H1 (cell line): ENCODE measurements at regions not wholly inside any gene's neighbourhood (a gene's known extent, or its start where the extent isn't known, plus 50 kb on each side); places are given as distances from the start of the nearest gene placed in this dataset.

Source experiments
- CTCF ChIA-PET: fragments of 300-600 bp; sonication (Branson Sonifier 250); formaldehyde crosslinking; loops from one replicate; lab custom pipeline; 2021; ENCODE audit not compliant: partially characterized antibody; lab: Charles Lee
- POLR2A ChIA-PET: fragments of 300-600 bp; sonication (Branson Sonifier 250); formaldehyde crosslinking; loops from one replicate; lab custom pipeline; 2021; ENCODE audit warnings: inconsistent platforms; ENCODE audit not compliant: partially characterized antibody; lab: Charles Lee
- DNase-seq, 2 experiments: peaks; one replicate each; pipeline versions ENCODE4 v3.0.0 to v3.0.0-alpha.2; 2010 to 2022; ENCODE audit warnings: low spot score in 2 of 2, low read depth in 1 of 2, mixed read lengths in 1 of 2
- FAIRE-seq: peaks from 2 replicates; lab custom pipeline; 2011; peaks lifted over from hg19 to GRCh38; lab: Jason Lieb, UNC
- H2AFZ ChIP-seq: 2 replicates; pipeline ENCODE4 v1.8.1; 2012; ENCODE audit warnings: low read length, inconsistent platforms
- H2AK5ac ChIP-seq: 2 replicates; pipeline ENCODE4 v1.6.1; 2013; ENCODE audit warnings: low read depth, low read length
- H2BK120ac ChIP-seq: replicated peaks from 2 replicates; pipeline ENCODE3; 2013; ENCODE audit warnings: low read depth, low read length, inconsistent platforms
- H2BK12ac ChIP-seq: 2 replicates; pipeline ENCODE4 v1.6.1; 2013; ENCODE audit warnings: low read depth, low read length
- H2BK15ac ChIP-seq: 2 replicates; pipeline ENCODE4 v1.6.1; 2013; ENCODE audit warnings: low read length
- H2BK20ac ChIP-seq: 2 replicates; pipeline ENCODE4 v1.6.1; 2013; ENCODE audit warnings: low read length
- H2BK5ac ChIP-seq: 2 replicates; pipeline ENCODE4 v1.6.1; 2013; ENCODE audit warnings: low read depth, low read length
- H3K14ac ChIP-seq: 2 replicates; pipeline ENCODE4 v1.6.1; 2013; ENCODE audit warnings: inconsistent platforms; ENCODE audit not compliant: insufficient read length
- H3K18ac ChIP-seq: 2 replicates; pipeline ENCODE4 v1.6.1; 2013; ENCODE audit warnings: low read length; ENCODE audit errors: extremely low read depth
- H3K23ac ChIP-seq: 2 replicates; pipeline ENCODE4 v1.6.1; 2013; ENCODE audit warnings: inconsistent platforms; ENCODE audit not compliant: insufficient read length
- H3K23me2 ChIP-seq: 2 replicates; pipeline ENCODE4 v1.6.1; 2013; ENCODE audit warnings: low read depth, low read length
- H3K27ac ChIP-seq: 2 replicates; pipeline ENCODE4 v1.6.1; 2011; ENCODE audit warnings: low read depth, low read length, inconsistent platforms
- H3K27me3 ChIP-seq, 4 experiments: replicated peaks in 1 of 4; 1 replicate in 1 of 4; 2 replicates in 3 of 4; pipeline versions ENCODE4 v1.6.1 to v1.8.1; 2011 to 2013; ENCODE audit warnings: low read length in 3 of 4, mild to moderate bottlenecking in 3 of 4, inconsistent platforms in 2 of 4, mixed read lengths in 2 of 4, moderate library complexity in 1 of 4; ENCODE audit not compliant: control insufficient read depth in 3 of 4, insufficient read depth in 3 of 4; ENCODE audit errors: extremely low read depth in 1 of 4
- H3K36me3 ChIP-seq, 4 experiments: 2 replicates each; pipeline versions ENCODE4 v1.6.1 to v1.8.1; 2011 to 2013; ENCODE audit warnings: mild to moderate bottlenecking in 4 of 4, low read length in 3 of 4, moderate library complexity in 2 of 4, control low read depth in 1 of 4, inconsistent platforms in 1 of 4; ENCODE audit not compliant: insufficient read depth in 4 of 4, control insufficient read depth in 2 of 4
- H3K4ac ChIP-seq: replicated peaks from 2 replicates; pipeline ENCODE3; 2013; ENCODE audit warnings: low read length, low read depth, mixed read lengths, inconsistent platforms; ENCODE audit not compliant: insufficient read length
- H3K4me1 ChIP-seq, 4 experiments: replicated peaks in 1 of 4; 1 replicate in 1 of 4; 2 replicates in 3 of 4; pipeline versions ENCODE4 v1.6.1 to v1.8.1; 2011 to 2013; ENCODE audit warnings: low read length in 3 of 4, inconsistent platforms in 2 of 4, mixed read lengths in 1 of 4; ENCODE audit not compliant: insufficient read depth in 4 of 4, control insufficient read depth in 3 of 4
- H3K4me2 ChIP-seq, 2 experiments: 2 replicates each; pipeline versions ENCODE4 v1.6.1 to v1.8.1; 2011 to 2013; ENCODE audit warnings: low read depth in 2 of 2, low read length in 2 of 2, control low read depth in 1 of 2, inconsistent platforms in 1 of 2, mild to moderate bottlenecking in 1 of 2; ENCODE audit not compliant: insufficient read depth in 1 of 2
- H3K4me3 ChIP-seq, 4 experiments: fragments of 200-600, 300-600 bp in 1 of 4; sonication (generic), shearing (Covaris generic), sonication (Bioruptor Twin) in 1 of 4; 2 replicates each; pipeline versions ENCODE4 v1.5.1 to v1.8.1; 2011 to 2016; ENCODE audit warnings: low read length in 4 of 4, low read depth in 3 of 4, control low read depth in 2 of 4, inconsistent platforms in 2 of 4, mild to moderate bottlenecking in 2 of 4, mixed read lengths in 1 of 4, moderate library complexity in 1 of 4; ENCODE audit not compliant: insufficient read depth in 2 of 4; ENCODE audit errors: extremely low read depth in 1 of 4
- H3K56ac ChIP-seq: replicated peaks from 2 replicates; pipeline ENCODE3; 2013; ENCODE audit warnings: low read depth, mild to moderate bottlenecking, mixed read lengths, low read length, inconsistent platforms; ENCODE audit not compliant: insufficient read length
- H3K79me1 ChIP-seq: 2 replicates; pipeline ENCODE4 v1.6.1; 2013; ENCODE audit warnings: low read depth, low read length, control low read depth
- H3K79me2 ChIP-seq, 2 experiments: 2 replicates each; pipeline versions ENCODE4 v1.6.1 to v1.8.1; 2012 to 2013; ENCODE audit warnings: low read length in 2 of 2, mild to moderate bottlenecking in 2 of 2, inconsistent platforms in 1 of 2; ENCODE audit not compliant: insufficient read depth in 2 of 2, control insufficient read depth in 1 of 2
- H3K9ac ChIP-seq, 4 experiments: replicated peaks in 1 of 4; 1 replicate in 1 of 4; 2 replicates in 3 of 4; pipeline versions ENCODE4 v1.6.1 to v1.8.1; 2011 to 2013; ENCODE audit warnings: low read depth in 3 of 4, low read length in 3 of 4, control low read depth in 2 of 4, mild to moderate bottlenecking in 2 of 4, moderate library complexity in 2 of 4, inconsistent platforms in 1 of 4; ENCODE audit errors: extremely low read depth in 1 of 4
- H3K9me3 ChIP-seq, 2 experiments: 2 replicates each; pipeline versions ENCODE4 v1.6.1 to v1.8.1; 2012 to 2013; ENCODE audit warnings: mild to moderate bottlenecking in 2 of 2, moderate library complexity in 2 of 2, control low read depth in 1 of 2, inconsistent platforms in 1 of 2, low read depth in 1 of 2, low read length in 1 of 2, mixed read lengths in 1 of 2; ENCODE audit not compliant: insufficient read depth in 2 of 2
- H4K20me1 ChIP-seq, 2 experiments: replicated peaks in 1 of 2; 2 replicates each; pipeline versions ENCODE3 to v1.8.1; 2011 to 2013; ENCODE audit warnings: inconsistent platforms in 2 of 2, low read length in 2 of 2, mild to moderate bottlenecking in 1 of 2; ENCODE audit not compliant: insufficient read depth in 2 of 2, control insufficient read depth in 1 of 2
- H4K5ac ChIP-seq: 2 replicates; pipeline ENCODE4 v1.6.1; 2013; ENCODE audit warnings: low read length, low read depth, mixed read lengths, inconsistent platforms; ENCODE audit not compliant: insufficient read length
- H4K8ac ChIP-seq: 2 replicates; pipeline ENCODE4 v1.8.0; 2013; ENCODE audit warnings: mild to moderate bottlenecking, moderate library complexity, low read length, inconsistent platforms; ENCODE audit not compliant: insufficient read depth; ENCODE audit errors: extremely low read depth
- H4K91ac ChIP-seq: replicated peaks from 2 replicates; pipeline ENCODE3; 2013; ENCODE audit warnings: low read length, mixed read lengths, inconsistent platforms; ENCODE audit not compliant: insufficient read length
- ATF2 ChIP-seq: IDR thresholded peaks from 2 replicates; pipeline ENCODE4 v1.6.1; 2012; ENCODE audit warnings: low read length, inconsistent platforms
- BCL11A ChIP-seq, 2 experiments: IDR thresholded peaks; one replicate each; pipeline ENCODE4 v1.6.1; 2011; ENCODE audit warnings: low read depth in 2 of 2, low read length in 2 of 2, mild to moderate bottlenecking in 2 of 2
- CTCF ChIP-seq, 3 experiments: IDR thresholded peaks; 1 replicate in 2 of 3; 2 replicates in 1 of 3; pipeline versions ENCODE4 v1.5.1 to v1.6.1; 2011; ENCODE audit warnings: low read length in 3 of 3, mild to moderate bottlenecking in 3 of 3, inconsistent platforms in 2 of 3, low read depth in 1 of 3, moderate library complexity in 1 of 3; ENCODE audit not compliant: insufficient read depth in 1 of 3; ENCODE audit errors: control extremely low read depth in 1 of 3
- HDAC2 ChIP-seq, 2 experiments: fragments of 300-600 bp in 1 of 2; sonication (generic) in 1 of 2; IDR thresholded peaks; 2 replicates each; pipeline ENCODE4 v1.6.1; 2011 to 2012; ENCODE audit warnings: low read depth in 2 of 2, low read length in 2 of 2, mild to moderate bottlenecking in 2 of 2, moderate library complexity in 2 of 2, borderline replicate concordance in 1 of 2, inconsistent platforms in 1 of 2
- KDM1A ChIP-seq: fragments of 200-600, 300-600 bp; sonication (generic); IDR thresholded peaks from 2 replicates; pipeline ENCODE4 v1.7.1; 2016; ENCODE audit warnings: mild to moderate bottlenecking, low read length, borderline replicate concordance
- POLR2A ChIP-seq, 2 experiments: IDR thresholded peaks; 1 replicate in 1 of 2; 2 replicates in 1 of 2; pipeline ENCODE4 v1.6.1; 2011; ENCODE audit warnings: low read depth in 2 of 2, low read length in 2 of 2, mild to moderate bottlenecking in 2 of 2; ENCODE audit errors: control extremely low read depth in 1 of 2
- POU5F1 ChIP-seq: IDR thresholded peaks from 2 replicates; pipeline ENCODE4 v1.6.1; 2011; ENCODE audit warnings: low read depth, mild to moderate bottlenecking, low read length, moderate library complexity
- TAF1 ChIP-seq: IDR thresholded peaks from 2 replicates; pipeline ENCODE4 v1.6.1; 2011; ENCODE audit warnings: mild to moderate bottlenecking, low read depth, low read length
- TBP ChIP-seq: IDR thresholded peaks from 2 replicates; pipeline ENCODE4 v1.6.1; 2011; ENCODE audit warnings: low read depth, low read length, improper control_type of control experiment
- YY1 ChIP-seq: IDR thresholded peaks from 2 replicates; pipeline ENCODE4 v1.6.1; 2011; ENCODE audit warnings: low read depth, mild to moderate bottlenecking, low read length
- WGBS, 2 experiments: shearing (Covaris generic) in 1 of 2; methylation state at CpG; one replicate each; pipeline versions ENCODE4 v1.1.6 to v1.1.7; 2013 to 2015; ENCODE audit warnings: low lambda C conversion rate in 2 of 2, mixed read lengths in 2 of 2, inconsistent platforms in 1 of 2, low coverage in 1 of 2, missing lambda C conversion rate in 1 of 2; ENCODE audit not compliant: insufficient replicate concordance in 2 of 2, insufficient coverage in 1 of 2, insufficient read length in 1 of 2; ENCODE audit errors: extremely low coverage in 1 of 2, missing lambda C conversion rate in 1 of 2; 5-methylcytosine and 5-hydroxymethylcytosine counted together

- no peak overlapping the region for H2AFZ ChIP-seq
- ChIA-PET CTCF (interaction anchor here (0.9 kb wide), 1 partner anchor 9 kb away, joined by 3 read pairs; no protein-coding TSS in a partner anchor), POLR2A (no interaction called here)
- no peaks in the 10 kb centered on the region for H3K23me2 ChIP-seq
- no peak overlapping the region for H3K14ac ChIP-seq
- H3K27me3 ChIP-seq = no peaks in the 10 kb centered on the region
- H3K18ac ChIP-seq = no peak overlapping the region
- no peaks in the 10 kb centered on the region for H3K79me1 ChIP-seq
- no peak overlapping the region for H3K27ac ChIP-seq
- FAIRE-seq = no peak
- no peak overlapping the region for H3K9ac ChIP-seq
- no peaks in the 10 kb centered on the region for H4K20me1 ChIP-seq
- H3K56ac ChIP-seq = no peak overlapping the region
- no peak for DNase-seq
- H3K79me2 ChIP-seq = no peaks in the 10 kb centered on the region
- H2BK20ac ChIP-seq = no peak overlapping the region
- no peak overlapping the region for H2AK5ac ChIP-seq
- TF ChIP-seq BCL11A (IDR thresholded peaks at IDR 0.05; ENCODE audit: low read depth in 2 of 2, low read length in 2 of 2) = no peak
- TF ChIP-seq TAF1 = no peak
- no peak for TF ChIP-seq YY1
- no peak for TF ChIP-seq KDM1A
- no peak for TF ChIP-seq HDAC2 (IDR thresholded peaks at IDR 0.05; ENCODE audit: borderline replicate concordance in 1 of 2, low read depth in 2 of 2, low read length in 2 of 2)
- no peak for TF ChIP-seq POLR2A (IDR thresholded peaks at IDR 0.05; ENCODE audit: control extremely low read depth in 1 of 2, low read depth in 2 of 2, low read length in 2 of 2)
- TF ChIP-seq ATF2 = no peak
- no peak for TF ChIP-seq TBP
- TF ChIP-seq CTCF (IDR thresholded peaks at IDR 0.05; ENCODE audit: control extremely low read depth in 1 of 3, insufficient read depth in 1 of 3, low read depth in 1 of 3, low read length in 3 of 3) = no peak
- TF ChIP-seq POU5F1 = no peak
- no peaks in the 10 kb centered on the region for H3K9me3 ChIP-seq
- no peak overlapping the region for H3K4me3 ChIP-seq
- no peak overlapping the region for H2BK12ac ChIP-seq
- H4K91ac ChIP-seq = no peak overlapping the region
- H2BK15ac ChIP-seq = no peak overlapping the region
- H3K4ac ChIP-seq = no peak overlapping the region
- peaks cover 0 to 5% (median 0%) of the 10 kb centered on the region in 4 experiments; a peak in 2 of 7 replicates for H3K4me1 ChIP-seq
- 68% methylated on average over 4 of the region's 4 CpGs; no CpG with 5 or more reads in 1 of the 2 experiments for WGBS, 2 experiments
- H3K36me3 ChIP-seq = no peaks in the 10 kb centered on the region
- no peak overlapping the region for H4K8ac ChIP-seq
- no peak overlapping the region for H2BK5ac ChIP-seq
- no peak overlapping the region for H4K5ac ChIP-seq
- H3K4me2 ChIP-seq = no peak overlapping the region
- no peak overlapping the region for H3K23ac ChIP-seq
- H2BK120ac ChIP-seq = no peak overlapping the region
Observed at GRCh38 chr5:92780057-92780456, 801.0 kb downstream of the NR2F1-AS1 start.
